CD1c-positive myeloid dendritic cell (primary cell): ENCODE measurements at regions not wholly inside any gene's neighbourhood (a gene's known extent, or its start where the extent isn't known, plus 50 kb on each side); places are given as distances from the start of the nearest gene placed in this dataset.

Experiments used
- DNase-seq: peaks from one replicate; pipeline ENCODE4 v3.0.0-alpha.2; 2016; ENCODE audit errors: extremely low spot score

DNA sequence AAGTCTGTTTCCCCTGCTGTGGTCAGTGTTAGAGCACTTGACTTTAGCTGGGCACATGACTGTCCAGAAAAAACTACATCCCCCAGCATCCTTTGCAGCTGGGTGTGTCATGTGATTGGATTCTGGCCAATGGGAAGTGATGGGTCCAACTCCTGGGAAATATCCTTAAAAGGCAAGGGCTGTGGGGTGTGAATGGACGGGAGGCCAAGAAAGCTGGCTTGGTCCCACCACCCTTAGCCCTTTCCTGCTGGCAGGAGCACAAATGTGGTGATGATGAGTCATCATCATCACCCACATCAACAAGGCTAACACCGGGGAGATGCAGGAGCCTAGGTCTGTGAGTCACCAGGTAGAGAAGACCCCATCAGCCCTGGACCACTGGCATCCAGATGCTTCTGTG, 341.7 kb downstream of the C16orf95 start:
- DNase-seq: peak; percentile 2

DNA sequence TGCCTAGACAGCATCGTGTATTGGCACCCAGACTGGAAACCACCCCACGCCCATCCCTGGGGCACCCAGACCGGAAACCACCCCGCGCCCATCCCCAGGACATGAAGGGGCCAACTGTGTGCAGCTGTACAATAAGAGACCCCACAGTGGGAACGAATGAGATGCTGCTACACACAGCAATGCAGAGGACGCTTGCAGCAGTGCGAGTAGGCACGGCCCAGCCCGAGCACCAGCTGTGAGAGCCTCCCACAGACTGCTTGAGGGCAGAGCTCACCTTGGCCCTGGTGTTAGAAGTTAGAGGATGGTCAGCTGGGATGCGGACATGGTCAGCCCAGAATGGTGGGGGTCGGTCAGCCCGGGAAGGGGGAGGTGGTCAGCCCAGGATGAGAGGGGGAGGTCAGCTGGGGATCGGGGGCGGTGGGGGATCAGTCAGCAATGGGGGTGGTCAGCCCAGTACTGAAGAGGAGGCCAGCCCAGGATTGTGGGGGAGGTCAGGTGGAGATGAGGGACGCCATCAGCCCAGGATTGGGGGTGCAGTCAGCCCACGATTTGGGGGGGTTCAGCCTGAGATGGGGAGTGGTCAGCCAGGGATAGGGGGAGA, 340.0 kb downstream of the C16orf95 start:
- no peak for DNase-seq

GRCh38 chr16:86978445-86979030, 338.7 kb downstream of the C16orf95 start:
- DNase-seq: no peak

GRCh38 chr16:86979061-86979460, 338.1 kb downstream of the C16orf95 start:
- no peak for DNase-seq

- no peak for DNase-seq
Observed at GRCh38 chr16:86979984-86980553, 337.1 kb downstream of the C16orf95 start.

- DNase-seq: no peak
Observed at GRCh38 chr16:86980644-86981043, 336.5 kb downstream of the C16orf95 start.

DNA sequence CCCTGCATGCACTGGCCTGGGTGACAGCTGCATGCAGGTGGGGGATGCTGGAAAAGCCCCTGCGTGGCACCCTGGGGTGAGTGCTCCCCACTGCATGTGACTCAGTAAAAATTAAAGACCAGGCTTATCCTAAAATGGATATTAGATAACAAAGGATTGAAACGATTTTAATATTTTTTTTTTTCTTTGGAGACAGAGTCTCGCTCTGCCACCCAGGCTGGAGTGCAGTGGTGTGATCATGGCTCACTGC, 334.9 kb downstream of the C16orf95 start:
- DNase-seq: no peak

GRCh38 chr16:86982912-86983311, 334.3 kb downstream of the C16orf95 start:
- DNase-seq: no peak

- DNase-seq: no peak
Observed at GRCh38 chr16:86983621-86984020, 333.6 kb downstream of the C16orf95 start.

DNA sequence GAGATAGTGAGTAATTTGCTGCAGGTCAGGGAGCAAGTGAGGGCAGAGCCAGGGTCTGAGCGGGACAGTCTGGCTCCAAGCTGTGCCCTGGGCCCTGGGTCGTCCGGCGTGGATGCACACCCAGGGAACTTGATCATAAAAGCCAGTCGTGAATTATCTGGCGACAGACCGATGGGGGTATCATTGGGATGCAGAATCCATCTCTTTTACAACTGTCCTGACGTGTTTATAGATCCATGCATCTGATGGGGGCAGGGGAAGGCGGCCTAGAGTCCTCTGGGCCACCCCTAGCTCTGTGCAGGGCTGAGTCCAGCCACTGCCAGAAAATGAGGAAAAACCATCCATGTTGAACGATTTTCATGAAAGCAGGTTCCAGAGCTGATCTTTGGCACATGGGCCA, 332.8 kb downstream of the C16orf95 start:
- DNase-seq: no peak

DNA sequence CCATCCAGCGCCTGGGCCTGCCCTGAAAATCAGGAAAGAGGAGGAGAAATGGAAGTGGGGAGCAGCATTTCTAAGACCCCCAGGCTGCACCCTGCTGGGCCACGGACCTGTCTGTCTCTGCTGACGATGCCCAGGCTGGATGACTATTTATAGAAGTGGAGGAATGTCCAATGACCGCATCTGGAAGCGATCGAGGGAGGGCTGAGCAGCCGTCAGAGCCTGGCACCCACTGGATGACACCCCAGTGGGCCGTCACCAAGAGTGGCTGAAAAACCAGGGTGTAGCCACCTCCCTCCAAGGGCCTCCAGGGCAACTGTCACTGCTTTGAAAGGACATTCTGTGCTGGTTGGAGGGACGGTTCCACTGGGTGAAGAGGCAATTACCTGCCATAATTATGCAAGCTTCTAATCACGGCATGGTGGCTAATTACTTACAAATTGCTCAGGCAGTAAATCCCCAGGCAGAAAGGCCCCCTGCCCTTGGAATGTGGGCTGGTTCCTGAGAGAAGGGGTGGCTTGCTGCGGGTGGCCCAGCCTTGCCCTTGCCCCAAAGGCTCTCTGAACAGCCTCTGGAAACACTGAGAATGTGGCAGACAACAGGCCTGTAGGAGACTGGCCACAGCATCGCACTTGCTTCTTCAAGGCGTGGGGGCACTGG, 332.1 kb downstream of the C16orf95 start:
- no peak for DNase-seq

- DNase-seq: no peak
Observed at GRCh38 chr16:86985648-86986015, 331.6 kb downstream of the C16orf95 start.

GRCh38 chr16:86986136-86986535, 331.1 kb downstream of the C16orf95 start:
- no peak for DNase-seq

- no peak for DNase-seq
Observed at GRCh38 chr16:86986809-86987487, 330.2 kb downstream of the C16orf95 start.

- no peak for DNase-seq
Observed at GRCh38 chr16:86987746-86988670, 329.2 kb downstream of the C16orf95 start.

GRCh38 chr16:86988920-86989696, 328.1 kb downstream of the C16orf95 start:
- no peak for DNase-seq

DNA sequence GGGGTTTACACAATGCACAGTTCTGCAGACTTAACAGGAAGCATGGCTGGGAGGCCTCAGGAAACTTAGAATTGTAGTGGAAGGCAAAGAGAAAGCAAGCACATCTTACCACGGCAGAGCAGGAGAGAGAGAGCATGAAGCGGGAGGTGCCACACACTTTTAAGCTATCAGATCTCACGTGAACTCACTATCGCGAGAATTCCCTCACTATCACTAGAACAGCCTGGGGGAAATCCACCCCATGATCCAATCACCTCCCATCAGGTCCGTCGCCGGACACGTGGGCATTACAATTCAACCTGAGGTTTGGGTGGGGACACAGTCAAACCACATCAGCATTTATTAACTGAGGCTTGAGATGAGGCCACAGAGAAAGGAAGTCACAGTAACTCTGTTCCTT, 326.7 kb downstream of the C16orf95 start:
- DNase-seq: no peak

GRCh38 chr16:86991679-86992078, 325.5 kb downstream of the C16orf95 start:
- no peak for DNase-seq

DNA sequence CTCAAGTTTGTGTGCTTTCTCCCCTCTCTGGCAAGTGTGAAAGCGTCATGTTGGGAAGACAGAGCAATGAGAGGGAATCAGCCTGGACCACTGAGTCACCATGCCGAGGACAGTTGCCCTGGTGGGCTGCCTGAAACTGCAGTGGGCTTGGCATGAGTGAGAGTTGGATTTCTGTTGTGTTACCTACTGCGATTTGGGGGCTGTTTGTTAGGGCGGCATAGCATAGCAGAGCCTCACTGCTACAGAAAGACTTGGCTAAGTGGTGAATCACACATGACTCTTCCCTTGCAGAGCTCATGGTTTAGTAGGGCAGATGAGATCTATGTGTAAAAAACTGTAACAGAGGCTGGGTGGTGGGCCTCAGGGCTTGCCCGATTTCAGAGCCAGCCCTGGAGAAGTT, 324.6 kb downstream of the C16orf95 start:
- no peak for DNase-seq

GRCh38 chr16:86993426-86994110, 323.6 kb downstream of the C16orf95 start:
- DNase-seq: no peak
